ENCODE measurements at regions not wholly inside any gene's neighbourhood (a gene's known extent, or its start where the extent isn't known, plus 50 kb on each side); places are given as distances from the start of the nearest gene placed in this dataset.
"Not testable (repeated sequence)": the region's sequence is repeated elsewhere in the genome, so short reads cannot be mapped to it uniquely, and the experiment has no call there.

DNA sequence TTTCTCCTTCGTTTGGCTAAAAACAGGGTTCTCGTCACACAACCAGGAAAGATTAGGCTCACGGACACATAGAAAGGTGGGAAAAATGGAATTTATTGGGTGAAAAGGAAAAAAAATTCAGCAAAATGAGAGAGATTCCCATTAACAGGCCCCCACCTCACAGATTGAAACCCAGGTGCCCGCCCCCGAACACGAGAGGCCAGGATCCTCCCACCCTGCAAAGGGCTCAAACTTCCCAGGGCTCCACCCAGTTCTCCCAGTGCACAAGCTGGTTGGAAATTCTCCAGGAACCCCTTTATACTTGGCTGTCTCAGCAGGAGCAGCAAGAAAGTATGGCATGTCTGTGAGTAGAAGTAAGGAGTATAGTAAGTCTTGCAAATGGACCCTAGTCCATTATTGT is 499.7 kb downstream of the RWDD3 start:
- DNase-seq (ENCODE audit: extremely low read depth, low read depth): no peak

DNA sequence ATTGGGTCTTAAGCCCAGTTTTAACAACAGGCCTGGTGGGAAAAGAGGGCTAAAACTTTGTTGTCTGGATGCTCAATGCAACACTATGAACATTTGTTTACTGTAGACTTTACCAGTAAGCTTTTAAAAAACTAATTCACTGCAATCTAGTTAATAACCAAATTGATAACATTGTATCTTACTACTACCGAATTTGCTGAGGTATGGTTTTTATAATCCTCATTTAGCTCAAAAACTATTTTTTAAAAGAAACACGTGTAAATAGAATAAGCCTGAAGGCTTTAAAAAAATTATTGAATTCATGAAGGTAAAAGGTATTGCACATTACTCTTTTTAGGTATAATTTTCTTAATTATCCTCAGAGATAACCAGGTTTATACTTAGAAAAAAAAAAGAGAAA is 500.6 kb downstream of the RWDD3 start:
- DNase-seq (ENCODE audit: extremely low read depth, low read depth): no peak

DNA sequence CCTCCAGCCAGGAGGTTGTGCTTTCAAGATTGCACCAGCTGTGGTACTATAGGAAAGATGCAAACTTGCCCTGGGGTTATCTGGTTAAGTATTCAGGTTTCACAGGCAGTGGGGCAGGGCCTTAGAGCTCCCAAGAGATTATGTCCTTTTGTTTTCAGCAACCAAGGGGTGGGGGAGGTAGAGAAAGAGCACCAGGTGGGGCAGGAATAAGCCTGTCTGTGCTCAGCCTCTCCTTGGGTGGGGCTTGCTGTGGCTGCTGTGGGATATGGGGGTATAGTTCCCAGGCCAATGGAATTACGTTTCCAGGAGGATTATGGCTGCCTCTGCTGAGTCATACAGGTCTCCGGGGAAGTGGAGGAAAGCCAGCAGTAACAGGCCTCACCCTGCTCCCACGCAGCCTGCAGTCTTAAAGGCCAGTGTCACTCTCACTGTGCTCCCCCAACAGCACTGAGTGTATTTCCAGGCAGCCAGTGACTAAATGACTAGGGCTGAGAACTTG is 508.6 kb downstream of the RWDD3 start:
- no peak for DNase-seq (ENCODE audit: extremely low read depth, low read depth)

DNA sequence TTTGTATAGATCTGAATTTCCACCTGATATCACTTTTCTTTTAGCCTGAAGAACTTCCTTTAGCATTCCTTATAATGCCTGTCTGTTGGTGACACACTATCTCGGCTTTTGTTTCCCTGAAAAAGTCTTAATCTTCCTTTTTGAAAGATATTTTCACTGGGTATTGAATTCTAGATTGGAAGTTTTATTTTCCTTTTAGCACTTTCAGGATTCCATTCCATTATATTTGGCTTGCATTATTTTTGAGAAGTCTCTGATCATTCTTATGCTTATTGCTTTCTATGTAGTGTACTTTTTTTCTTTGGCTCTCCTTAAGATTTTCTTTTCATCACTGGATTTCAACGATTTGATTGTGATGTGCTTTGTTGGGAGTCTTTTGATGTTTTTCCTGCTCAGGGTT is 510.7 kb downstream of the RWDD3 start:
- no peak for DNase-seq (ENCODE audit: extremely low read depth, low read depth)

DNA sequence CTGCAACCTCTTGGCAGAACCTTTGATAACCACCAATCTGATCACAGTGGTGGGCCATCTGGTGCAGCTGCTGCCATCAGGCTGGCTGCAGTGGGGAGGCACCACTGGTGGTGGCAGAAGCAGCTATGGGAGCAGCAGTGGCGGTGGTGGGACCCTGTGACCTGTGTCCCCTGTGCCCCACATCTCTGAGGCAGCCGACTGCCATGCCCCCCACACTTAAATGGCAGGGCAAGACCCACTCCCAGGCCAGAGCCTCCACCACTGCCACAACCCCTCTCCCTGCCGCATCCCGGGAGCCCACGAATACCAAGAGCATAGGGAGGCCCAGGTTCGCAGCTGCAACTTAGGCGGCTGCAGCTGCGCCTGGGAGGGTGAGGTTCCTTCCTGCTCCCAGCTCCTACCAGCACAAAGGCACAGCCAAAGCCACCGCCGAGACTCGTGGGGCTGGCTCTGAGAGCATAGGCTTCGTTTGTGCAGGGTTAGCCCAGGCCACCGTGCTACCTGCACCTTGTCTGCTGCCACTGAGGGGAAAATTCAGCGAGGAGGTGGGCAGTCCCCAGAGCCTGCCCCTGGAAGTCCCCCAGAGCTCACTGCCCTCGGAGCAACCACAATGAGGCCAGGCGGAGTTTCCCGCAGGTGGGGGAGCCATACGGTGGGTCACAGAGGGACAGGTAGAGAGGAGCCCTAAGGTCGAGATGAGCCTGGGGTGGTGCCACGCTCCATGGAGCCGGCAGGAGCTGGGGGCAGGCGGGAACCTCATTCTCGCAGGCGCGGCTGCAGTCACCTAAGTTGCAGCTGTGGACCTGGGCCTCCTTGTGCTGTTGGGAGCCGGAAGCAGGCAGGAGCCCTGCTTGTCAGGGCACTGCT is 518.7 kb downstream of the RWDD3 start:
- no peak for DNase-seq (ENCODE audit: extremely low read depth, low read depth)

DNA sequence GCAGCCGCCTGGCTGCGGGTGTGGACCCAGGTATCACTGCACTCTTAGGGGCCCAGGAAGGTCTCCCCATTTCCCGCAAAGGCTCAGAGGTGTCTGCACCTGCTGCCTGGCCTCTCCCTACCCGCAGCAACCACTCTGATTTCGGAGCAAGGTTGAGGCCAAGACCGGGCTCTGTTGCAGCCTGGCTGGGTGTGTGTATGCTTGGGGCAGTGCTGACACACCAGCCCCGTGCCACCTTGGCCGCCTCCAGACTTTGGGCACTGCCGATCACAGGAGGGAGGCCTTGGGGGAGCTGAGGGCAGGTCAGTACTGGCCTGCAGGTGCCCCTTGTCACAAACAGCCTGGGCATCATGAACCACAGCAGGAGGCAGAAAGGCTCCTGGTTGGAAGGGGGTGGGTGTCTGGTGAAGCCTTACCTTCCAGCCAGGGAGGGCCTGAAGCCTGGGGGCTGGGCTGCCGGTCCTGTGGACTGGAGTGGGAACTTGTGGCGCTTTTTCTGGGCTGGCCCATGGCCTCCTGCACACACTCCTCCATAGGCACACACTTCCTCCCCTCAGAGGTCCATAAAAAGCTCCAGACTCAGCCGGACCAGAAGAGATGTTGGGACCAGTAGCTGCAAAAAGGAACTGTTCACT is 519.5 kb downstream of the RWDD3 start:
- DNase-seq (ENCODE audit: extremely low read depth, low read depth): no peak

DNA sequence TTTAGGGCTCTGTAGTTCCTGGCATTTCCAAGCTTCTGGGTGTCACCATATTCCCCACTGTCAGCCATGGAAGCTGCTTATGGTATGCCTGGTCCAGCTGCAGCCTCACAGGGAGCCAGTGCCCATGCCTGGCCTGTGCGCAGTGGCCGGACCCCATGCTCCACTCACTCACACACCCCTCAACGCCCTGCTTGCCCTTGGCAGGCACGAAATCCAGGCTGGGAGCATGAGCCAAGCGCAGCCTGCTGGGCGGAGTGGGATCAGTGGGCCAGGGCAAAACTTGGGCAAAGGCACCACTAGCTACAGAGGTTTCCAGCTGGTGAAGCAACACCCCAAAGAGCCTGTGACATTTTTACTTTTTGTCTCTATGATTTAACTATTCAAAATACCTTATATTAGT is 520.4 kb downstream of the RWDD3 start:
- DNase-seq (ENCODE audit: extremely low read depth, low read depth): no peak

DNA sequence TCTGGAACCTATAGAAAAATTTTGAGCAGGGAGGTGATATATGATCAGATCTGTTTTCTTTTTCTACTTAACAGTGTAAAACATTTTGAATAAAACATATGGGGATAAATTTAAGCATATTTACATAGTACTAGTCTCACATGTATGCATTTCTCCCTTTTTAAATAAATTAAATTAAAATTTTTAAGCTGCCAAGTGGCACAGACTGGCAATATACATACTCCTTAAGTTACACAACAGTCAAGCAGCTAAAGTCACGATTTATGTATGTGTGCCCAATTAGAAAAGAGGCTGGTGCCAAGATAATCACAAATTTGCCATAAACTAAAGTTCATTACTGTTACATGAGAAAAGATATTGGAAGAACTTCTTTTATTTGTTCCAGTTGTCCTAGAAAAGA is 532.0 kb downstream of the RWDD3 start:
- no peak for DNase-seq (ENCODE audit: extremely low read depth, low read depth)

DNA sequence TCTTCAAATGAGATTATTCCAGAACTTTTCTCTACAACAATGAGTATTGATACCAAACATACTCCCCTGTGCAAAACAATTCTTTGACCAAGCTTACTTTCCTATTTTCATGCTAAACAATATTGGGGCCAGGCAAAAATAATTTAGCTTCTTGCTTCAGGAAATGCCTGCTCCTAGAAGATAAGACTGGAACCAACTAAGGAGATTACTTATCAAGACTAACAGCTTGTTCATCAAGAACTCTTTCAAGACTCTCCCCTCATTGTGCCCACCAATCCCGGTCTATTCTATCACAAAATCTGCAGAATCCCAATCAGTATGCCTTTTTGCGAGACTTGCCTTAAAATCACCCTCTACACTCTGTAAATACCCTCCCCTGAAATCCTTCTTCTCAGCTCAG is 536.6 kb downstream of the RWDD3 start:
- DNase-seq (ENCODE audit: extremely low read depth, low read depth): no peak

DNA sequence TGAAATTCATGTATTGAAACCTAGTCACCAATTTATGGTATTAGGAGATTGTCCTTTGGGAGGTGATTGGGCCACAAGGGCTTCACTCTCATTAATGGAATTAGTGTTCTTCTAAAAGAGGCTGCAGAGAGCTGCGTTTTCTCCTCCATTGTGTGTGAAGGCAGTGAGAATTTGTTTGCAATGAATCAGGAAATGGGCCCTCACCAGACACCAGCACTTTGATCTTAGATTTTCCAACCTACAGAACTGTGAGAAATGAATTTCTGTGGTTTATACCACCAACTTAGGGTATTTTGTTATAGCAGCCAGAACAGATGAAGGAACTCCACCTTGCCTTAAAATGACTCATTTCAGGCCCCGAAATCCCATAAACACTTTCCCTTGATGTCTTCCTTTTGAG is 544.2 kb downstream of the RWDD3 start:
- DNase-seq (ENCODE audit: extremely low read depth, low read depth): no peak

DNA sequence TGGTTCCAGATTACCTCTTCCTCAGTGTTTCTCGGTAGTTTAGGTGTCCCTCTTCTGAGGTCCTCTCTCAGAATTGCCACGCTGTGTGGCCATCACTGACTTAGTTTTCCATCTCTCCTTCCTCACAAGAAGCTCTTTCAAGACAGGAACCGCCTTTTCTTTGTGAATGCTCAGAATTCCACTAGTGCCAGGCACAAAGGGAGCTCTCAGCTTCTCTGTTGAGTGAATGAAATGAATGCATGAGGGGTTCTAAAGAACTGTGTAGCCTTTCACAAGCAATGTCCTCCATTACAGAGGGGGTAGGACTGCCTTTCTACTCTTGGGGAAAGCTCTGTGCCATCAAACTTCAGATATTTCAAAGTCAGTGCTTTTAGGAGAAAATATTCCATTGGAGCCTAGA is 546.8 kb downstream of the RWDD3 start:
- no peak for DNase-seq (ENCODE audit: extremely low read depth, low read depth)

DNA sequence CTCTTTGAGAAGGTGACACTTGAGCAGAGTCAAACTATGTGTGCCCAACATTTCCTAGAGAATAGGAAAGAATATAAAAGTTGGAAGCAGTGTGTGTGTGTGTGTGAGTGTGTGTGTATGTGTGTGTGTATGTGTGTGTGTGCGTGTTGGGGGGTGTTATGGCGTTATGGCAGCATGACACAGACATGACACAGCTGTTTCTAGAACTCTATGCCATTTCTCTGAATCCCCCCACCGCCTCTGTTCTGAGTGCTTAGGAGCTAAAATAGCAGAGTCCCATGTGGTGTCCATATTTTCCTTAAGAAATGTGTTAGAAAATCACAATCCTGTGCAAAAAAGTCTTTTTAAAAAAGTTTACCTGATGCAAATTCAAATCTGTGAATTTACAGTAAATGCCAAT is 556.1 kb downstream of the RWDD3 start:
- no peak for DNase-seq (ENCODE audit: extremely low read depth, low read depth)

DNA sequence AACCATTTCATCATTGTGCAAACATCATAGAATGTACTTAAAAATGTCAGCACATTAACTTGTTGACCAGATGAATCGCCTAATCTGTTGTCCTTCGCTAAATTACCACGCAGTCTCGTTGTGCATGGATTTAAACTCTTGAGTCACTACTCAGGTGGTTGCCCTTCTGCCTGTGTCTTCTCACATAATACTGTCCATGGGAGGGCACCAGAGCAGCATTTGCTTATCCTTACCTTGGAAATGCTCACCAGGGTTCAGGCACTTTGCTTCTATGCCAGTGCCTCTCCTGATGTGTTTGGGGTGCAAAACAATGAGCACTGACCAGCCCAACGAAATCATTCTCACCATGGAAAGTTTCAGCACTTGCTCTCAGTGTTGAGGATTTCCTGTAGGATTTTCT is 559.9 kb downstream of the RWDD3 start:
- DNase-seq (ENCODE audit: extremely low read depth, low read depth): no peak

DNA sequence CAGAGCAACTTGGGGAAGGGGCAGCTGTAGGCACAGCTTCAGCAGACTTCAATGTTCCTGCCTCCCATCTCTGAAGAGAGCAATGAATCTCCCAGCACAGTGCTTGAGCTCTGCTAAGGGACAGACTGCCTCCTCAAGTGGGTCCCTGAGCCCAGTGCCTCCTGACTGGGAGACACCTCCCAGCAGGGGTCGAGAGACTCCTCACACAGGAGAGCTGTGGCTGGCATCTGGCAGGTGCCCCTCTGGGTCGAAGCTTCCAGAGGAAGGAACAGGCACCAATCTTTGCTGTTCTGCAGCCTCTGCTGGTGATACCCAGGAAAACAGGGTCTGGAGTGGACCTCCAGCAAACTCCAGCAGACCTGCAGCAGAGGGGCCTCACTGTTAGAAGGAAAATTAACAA is 563.8 kb downstream of the RWDD3 start:
- DNase-seq (ENCODE audit: extremely low read depth, low read depth): not testable (repeated sequence)

DNA sequence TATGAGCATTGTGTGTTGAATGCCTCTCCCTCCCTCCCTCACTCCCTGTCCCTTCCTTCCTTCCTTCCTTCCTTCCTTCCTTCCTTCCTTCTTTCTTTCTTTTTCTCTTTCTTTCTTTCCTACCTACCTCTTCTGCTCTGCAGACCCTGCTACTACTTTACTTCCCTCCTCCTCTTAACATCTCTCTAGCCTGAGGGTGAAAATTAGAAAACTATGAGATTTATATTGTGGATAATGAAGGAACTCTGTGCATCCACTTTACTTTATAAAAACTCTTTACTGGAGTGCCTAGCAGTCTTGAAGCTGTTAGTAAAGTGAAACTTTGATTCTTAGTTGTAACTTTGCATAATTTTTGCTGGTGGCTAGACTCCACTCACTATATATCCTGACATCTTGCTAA is 572.2 kb downstream of the RWDD3 start:
- DNase-seq (ENCODE audit: extremely low read depth, low read depth): no peak

DNA sequence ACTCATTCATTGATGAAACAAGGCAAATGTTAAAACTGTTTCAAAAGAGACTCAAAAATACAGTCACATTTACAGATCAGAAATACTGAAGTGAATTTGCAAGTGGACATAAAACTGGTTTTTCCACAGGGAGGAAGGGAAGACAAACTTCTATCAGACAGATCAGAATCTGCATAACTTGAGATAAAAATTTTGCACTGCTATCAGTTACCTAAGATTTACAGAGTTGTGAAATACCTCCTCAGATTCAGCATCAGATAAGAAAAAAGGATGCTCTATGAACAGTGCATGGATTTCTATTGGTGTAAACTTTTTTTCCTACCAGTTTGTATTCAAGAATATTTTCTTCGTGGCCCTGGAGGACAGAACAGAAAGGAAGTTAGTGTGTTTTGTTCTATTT is 575.4 kb downstream of the RWDD3 start:
- no peak for DNase-seq (ENCODE audit: extremely low read depth, low read depth)

DNA sequence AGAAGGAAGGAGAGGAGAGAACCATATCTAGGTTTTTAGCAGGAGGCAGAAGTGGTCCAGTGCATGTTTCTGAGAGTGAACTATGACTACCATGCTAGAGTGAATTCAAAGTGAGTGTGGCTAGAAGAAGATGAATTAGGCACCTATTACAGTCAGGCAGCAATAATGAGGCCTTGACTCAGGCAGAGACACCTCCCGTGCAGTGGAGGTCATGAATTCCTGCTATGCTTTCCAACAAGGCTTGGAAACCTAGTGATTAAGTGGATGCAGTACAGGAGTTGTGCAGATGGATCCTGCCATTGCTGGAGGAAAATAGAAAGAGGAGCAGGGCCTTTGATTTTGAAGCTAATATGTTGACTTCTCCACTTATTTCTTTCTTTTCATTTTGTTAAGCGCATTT is 581.5 kb downstream of the RWDD3 start:
- no peak for DNase-seq (ENCODE audit: extremely low read depth, low read depth)

DNA sequence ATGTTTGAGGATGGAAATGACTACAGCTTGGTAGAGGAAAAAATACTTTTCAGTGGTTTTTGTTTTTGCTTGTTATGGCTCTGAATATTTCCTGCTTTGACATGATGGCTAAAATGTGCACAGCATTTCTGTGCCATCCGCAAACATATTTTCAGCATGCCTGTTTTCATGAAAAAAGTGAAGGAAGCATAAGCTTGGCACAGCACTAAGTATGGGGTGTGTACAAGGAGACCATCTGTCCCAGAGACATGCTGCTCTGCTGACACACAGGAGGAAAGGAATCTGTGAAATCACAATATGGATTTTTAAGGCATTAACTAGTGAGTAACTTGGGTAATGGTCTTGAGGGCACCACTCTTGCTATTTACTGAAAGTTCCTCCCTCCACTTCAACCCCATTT is 595.5 kb downstream of the RWDD3 start:
- no peak for DNase-seq (ENCODE audit: extremely low read depth, low read depth)

DNA sequence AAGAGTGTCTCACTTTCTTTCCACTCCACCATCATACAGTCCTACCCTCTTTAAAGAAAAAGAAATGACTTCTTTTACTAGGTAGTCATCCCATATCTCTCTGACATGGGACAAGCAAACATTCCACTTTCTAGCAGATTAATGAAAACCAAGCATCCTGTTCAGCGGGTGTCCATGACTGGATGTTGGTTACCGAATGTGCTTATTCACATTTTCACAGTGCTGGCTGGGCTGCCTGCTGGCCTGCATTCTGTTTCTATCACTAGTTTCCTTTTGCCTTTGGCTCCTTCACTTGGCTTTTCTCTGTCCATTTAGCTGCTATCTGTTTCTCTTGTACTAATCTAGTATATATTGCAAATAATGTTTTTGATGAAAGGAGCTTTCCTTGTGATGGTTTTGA is 598.4 kb downstream of the RWDD3 start:
- DNase-seq (ENCODE audit: extremely low read depth, low read depth): no peak

DNA sequence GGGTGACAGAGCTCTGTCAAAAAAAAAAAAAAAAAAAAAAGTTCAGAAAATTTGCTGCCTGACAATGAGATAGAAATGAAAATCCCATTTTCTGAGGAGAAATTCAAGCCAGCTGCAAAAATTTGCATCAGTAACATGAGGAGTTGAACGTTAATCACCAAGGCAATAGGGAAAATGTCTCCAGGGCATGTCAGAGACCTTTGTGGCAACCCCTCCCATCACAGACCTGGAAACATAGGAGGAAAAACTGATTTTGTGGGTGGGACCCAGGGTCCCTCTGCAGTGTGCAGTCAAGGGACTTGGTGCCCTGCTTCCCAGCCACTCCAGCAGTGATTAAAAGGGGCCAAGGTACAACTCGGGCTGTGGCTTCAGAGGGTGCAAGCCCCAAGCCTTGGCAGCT is 615.4 kb downstream of the RWDD3 start:
- no peak for DNase-seq (ENCODE audit: extremely low read depth, low read depth)

DNA sequence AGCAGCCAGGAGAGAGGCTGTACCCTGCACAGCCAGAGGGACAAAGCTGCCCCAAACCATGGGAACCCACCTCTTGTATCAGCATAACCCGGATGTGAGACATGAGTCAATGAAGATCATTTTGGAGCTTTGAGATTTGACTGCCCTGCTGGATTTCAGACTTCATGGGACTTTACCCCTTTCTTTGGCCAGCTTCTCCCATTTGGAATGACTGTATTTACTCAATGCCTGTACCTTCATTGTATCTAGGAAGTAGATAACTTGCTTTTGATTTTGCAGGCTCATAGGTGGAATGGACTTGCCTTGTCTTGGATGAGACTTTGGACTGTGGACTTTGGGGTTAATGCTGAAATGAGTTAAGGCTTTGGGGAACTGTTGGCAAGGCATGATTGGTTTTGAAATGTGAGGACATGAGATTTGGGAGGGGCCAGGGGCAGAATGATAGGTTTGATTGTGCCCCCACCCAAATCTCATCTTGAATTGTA is 616.2 kb downstream of the RWDD3 start:
- DNase-seq (ENCODE audit: extremely low read depth, low read depth): no peak

DNA sequence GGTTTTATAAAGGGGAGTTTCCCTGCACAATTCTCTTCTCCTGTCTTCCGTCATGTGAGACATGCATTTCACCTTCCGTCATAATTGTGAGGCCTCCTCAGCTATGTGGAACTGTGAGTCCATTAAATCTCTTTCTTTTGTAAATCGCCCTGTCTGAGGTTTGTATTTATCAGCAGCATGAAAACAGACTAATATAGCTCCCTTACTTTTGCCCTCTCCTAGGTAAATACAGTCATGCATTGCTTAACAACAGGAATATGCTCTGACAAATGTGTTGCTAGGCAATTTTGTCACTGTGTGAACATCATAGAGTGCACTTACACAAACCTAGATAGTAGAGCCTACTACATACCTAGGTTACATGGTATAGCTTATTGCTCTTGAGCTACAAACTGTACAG is 616.8 kb downstream of the RWDD3 start:
- DNase-seq (ENCODE audit: extremely low read depth, low read depth): no peak
